HEK293 (cell line): ENCODE measurements at regions not wholly inside any gene's neighbourhood (a gene's known extent, or its start where the extent isn't known, plus 50 kb on each side); places are given as distances from the start of the nearest gene placed in this dataset.

Experiments
- CTCF ChIA-PET: fragments of 350-600 bp; formaldehyde crosslinking; extraction: SDS; loops from one replicate; lab custom pipeline; 2021; ENCODE audit warnings: antibody characterized with exemption; lab: Yijun Ruan, JAX
- POLR2A ChIA-PET: fragments of 300-600 bp; formaldehyde crosslinking; extraction: SDS; loops from one replicate; lab custom pipeline; 2020; ENCODE audit warnings: antibody characterized with exemption, inconsistent platforms; lab: Yijun Ruan, JAX
- H3K27ac ChIP-seq: fragments of 200-500 bp; sonication (Bioruptor generic); 2 replicates; pipeline ENCODE4 v1.5.1; 2014; ENCODE audit warnings: low read depth, low read length, control low read depth, inconsistent platforms; ENCODE audit errors: extremely low read depth
- H3K36me3 ChIP-seq, 2 experiments: fragments of 200-500 bp in 1 of 2; sonication (Bioruptor generic) in 1 of 2; 1 replicate in 1 of 2; 2 replicates in 1 of 2; pipeline ENCODE4 v1.5.1; 2014 to 2017; ENCODE audit warnings: inconsistent platforms in 2 of 2, low read length in 2 of 2; ENCODE audit not compliant: control insufficient read depth in 2 of 2, insufficient read depth in 1 of 2
- H3K4me1 ChIP-seq: fragments of 200-500 bp; sonication (Bioruptor generic); 2 replicates; pipeline ENCODE4 v1.5.1; 2014; ENCODE audit warnings: mild to moderate bottlenecking, low read length, inconsistent platforms; ENCODE audit not compliant: control insufficient read depth, insufficient read depth
- H3K4me3 ChIP-seq: 2 replicates; pipeline ENCODE4 v1.5.1; 2011; ENCODE audit warnings: low read depth, mild to moderate bottlenecking, control low read depth, low read length, moderate library complexity
- H3K9me3 ChIP-seq: fragments of 200-500 bp; sonication (Bioruptor generic); 2 replicates; pipeline ENCODE4 v1.5.1; 2014; ENCODE audit warnings: low read depth, low read length, inconsistent platforms; ENCODE audit not compliant: control insufficient read depth, insufficient read depth
- BCL11A ChIP-seq: fragments of 450-650 bp; formaldehyde crosslinking; IDR thresholded peaks from 2 replicates; pipeline ENCODE4 v1.5.1; 2016; ENCODE audit warnings: low read depth, missing biosample characterization, missing genetic modification characterization
- GLIS1 ChIP-seq: fragments of 450-650 bp; formaldehyde crosslinking; IDR thresholded peaks from 2 replicates; pipeline ENCODE4 v1.5.1; 2016; ENCODE audit warnings: missing biosample characterization, missing genetic modification characterization
- MYNN ChIP-seq: fragments of 450-650 bp; formaldehyde crosslinking; IDR thresholded peaks from 2 replicates; pipeline ENCODE4 v1.5.1; 2016; ENCODE audit warnings: missing biosample characterization, missing genetic modification characterization, borderline replicate concordance
- OVOL3 ChIP-seq: fragments of 450-650 bp; formaldehyde crosslinking; IDR thresholded peaks from 2 replicates; pipeline ENCODE4 v1.5.1; 2016; ENCODE audit warnings: missing biosample characterization, missing genetic modification characterization
- SETDB1 ChIP-seq: IDR thresholded peaks from one replicate; pipeline ENCODE4 v1.6.1; 2017; ENCODE audit warnings: mild to moderate bottlenecking, low read length, moderate library complexity, mixed read lengths; ENCODE audit not compliant: insufficient read length
- WT1 ChIP-seq: fragments of 450-650 bp; formaldehyde crosslinking; IDR thresholded peaks from 2 replicates; pipeline ENCODE4 v1.5.1; 2016; ENCODE audit warnings: missing biosample characterization, missing genetic modification characterization
- ZBTB11 ChIP-seq: fragments of 450-650 bp; formaldehyde crosslinking; conservative IDR thresholded peaks from 2 replicates; pipeline ENCODE4 v1.5.1; 2016; ENCODE audit warnings: low read depth, missing biosample characterization, missing genetic modification characterization
- ZFP3 ChIP-seq: fragments of 450-650 bp; formaldehyde crosslinking; IDR thresholded peaks from 2 replicates; pipeline ENCODE4 v1.5.1; 2016; ENCODE audit warnings: low read depth, missing biosample characterization, missing genetic modification characterization
- ZNF132 ChIP-seq: fragments of 450-650 bp; formaldehyde crosslinking; IDR thresholded peaks from 2 replicates; pipeline ENCODE4 v1.5.1; 2017; ENCODE audit warnings: missing biosample characterization, missing genetic modification characterization, borderline replicate concordance
- ZNF155 ChIP-seq: fragments of 450-650 bp; formaldehyde crosslinking; IDR thresholded peaks from 2 replicates; pipeline ENCODE4 v1.5.1; 2016; ENCODE audit warnings: missing biosample characterization, missing genetic modification characterization
- ZNF274 ChIP-seq, 2 experiments: fragments of 200-500 bp in 1 of 2; fragments of 450-650 bp in 1 of 2; sonication (Bioruptor generic) in 1 of 2; formaldehyde crosslinking in 1 of 2; IDR thresholded peaks; 2 replicates each; pipeline versions ENCODE4 v1.5.1 to v1.6.1; 2014 to 2016; ENCODE audit warnings: borderline replicate concordance in 1 of 2, inconsistent platforms in 1 of 2, low read length in 1 of 2, missing biosample characterization in 1 of 2, missing genetic modification characterization in 1 of 2
- ZNF324 ChIP-seq: fragments of 450-650 bp; formaldehyde crosslinking; IDR thresholded peaks from 2 replicates; pipeline ENCODE4 v1.5.1; 2016; ENCODE audit warnings: missing biosample characterization, missing genetic modification characterization
- ZNF416 ChIP-seq: fragments of 450-650 bp; formaldehyde crosslinking; IDR thresholded peaks from 2 replicates; pipeline ENCODE4 v1.5.1; 2016; ENCODE audit warnings: missing biosample characterization, missing genetic modification characterization
- ZNF433 ChIP-seq: fragments of 450-650 bp; formaldehyde crosslinking; IDR thresholded peaks from 2 replicates; pipeline ENCODE4 v1.5.1; 2016; ENCODE audit warnings: missing biosample characterization, missing genetic modification characterization, low read depth
- ZNF510 ChIP-seq: fragments of 450-650 bp; formaldehyde crosslinking; IDR thresholded peaks from 2 replicates; pipeline ENCODE4 v1.5.1; 2018; ENCODE audit warnings: mild to moderate bottlenecking, missing genetic modification characterization, missing biosample characterization; ENCODE audit not compliant: insufficient replicate concordance
- ZNF544 ChIP-seq: fragments of 450-650 bp; formaldehyde crosslinking; IDR thresholded peaks from 2 replicates; pipeline ENCODE4 v1.5.0; 2017; ENCODE audit warnings: missing biosample characterization, missing genetic modification characterization
- ZNF548 ChIP-seq: fragments of 450-650 bp; formaldehyde crosslinking; IDR thresholded peaks from 2 replicates; pipeline ENCODE4 v1.5.1; 2016; ENCODE audit warnings: missing biosample characterization, missing genetic modification characterization
- ZNF560 ChIP-seq: fragments of 450-650 bp; formaldehyde crosslinking; IDR thresholded peaks from 2 replicates; pipeline ENCODE4 v1.5.1; 2017; ENCODE audit warnings: missing biosample characterization, missing genetic modification characterization, borderline replicate concordance
- ZNF571 ChIP-seq: fragments of 450-650 bp; formaldehyde crosslinking; IDR thresholded peaks from 2 replicates; pipeline ENCODE4 v1.5.0; 2017; ENCODE audit warnings: missing biosample characterization, missing genetic modification characterization
- ZNF621 ChIP-seq: fragments of 450-650 bp; formaldehyde crosslinking; IDR thresholded peaks from 2 replicates; pipeline ENCODE4 v1.5.1; 2017; ENCODE audit warnings: missing biosample characterization, missing genetic modification characterization
- ZNF785 ChIP-seq: fragments of 450-650 bp; formaldehyde crosslinking; IDR thresholded peaks from 2 replicates; pipeline ENCODE4 v1.5.1; 2016; ENCODE audit warnings: missing biosample characterization, missing genetic modification characterization
- ZNF791 ChIP-seq: fragments of 450-650 bp; formaldehyde crosslinking; IDR thresholded peaks from 2 replicates; pipeline ENCODE4 v1.5.1; 2016; ENCODE audit warnings: missing biosample characterization, missing genetic modification characterization
- ZNF843 ChIP-seq: fragments of 450-650 bp; formaldehyde crosslinking; IDR thresholded peaks from 2 replicates; pipeline ENCODE4 v1.5.1; 2016; ENCODE audit warnings: missing biosample characterization, missing genetic modification characterization
- ZSCAN23 ChIP-seq: fragments of 450-650 bp; formaldehyde crosslinking; IDR thresholded peaks from 2 replicates; pipeline ENCODE4 v1.5.1; 2016; ENCODE audit warnings: missing biosample characterization, missing genetic modification characterization
- TF ChIP-seq, protein P1 (sequence below): fragments of 450-650 bp; formaldehyde crosslinking; IDR thresholded peaks from 2 replicates; pipeline ENCODE4 v1.5.1; 2016; ENCODE audit warnings: missing biosample characterization, missing genetic modification characterization, low read depth
- TF ChIP-seq, protein P2 (sequence below): fragments of 450-650 bp; formaldehyde crosslinking; IDR thresholded peaks from 2 replicates; pipeline ENCODE4 v1.5.1; 2016; ENCODE audit warnings: missing biosample characterization, missing genetic modification characterization
- TF ChIP-seq, protein P3 (sequence below): fragments of 450-650 bp; formaldehyde crosslinking; IDR thresholded peaks from 2 replicates; pipeline ENCODE4 v1.5.0; 2017; ENCODE audit warnings: missing biosample characterization, missing genetic modification characterization, borderline replicate concordance

DNA sequence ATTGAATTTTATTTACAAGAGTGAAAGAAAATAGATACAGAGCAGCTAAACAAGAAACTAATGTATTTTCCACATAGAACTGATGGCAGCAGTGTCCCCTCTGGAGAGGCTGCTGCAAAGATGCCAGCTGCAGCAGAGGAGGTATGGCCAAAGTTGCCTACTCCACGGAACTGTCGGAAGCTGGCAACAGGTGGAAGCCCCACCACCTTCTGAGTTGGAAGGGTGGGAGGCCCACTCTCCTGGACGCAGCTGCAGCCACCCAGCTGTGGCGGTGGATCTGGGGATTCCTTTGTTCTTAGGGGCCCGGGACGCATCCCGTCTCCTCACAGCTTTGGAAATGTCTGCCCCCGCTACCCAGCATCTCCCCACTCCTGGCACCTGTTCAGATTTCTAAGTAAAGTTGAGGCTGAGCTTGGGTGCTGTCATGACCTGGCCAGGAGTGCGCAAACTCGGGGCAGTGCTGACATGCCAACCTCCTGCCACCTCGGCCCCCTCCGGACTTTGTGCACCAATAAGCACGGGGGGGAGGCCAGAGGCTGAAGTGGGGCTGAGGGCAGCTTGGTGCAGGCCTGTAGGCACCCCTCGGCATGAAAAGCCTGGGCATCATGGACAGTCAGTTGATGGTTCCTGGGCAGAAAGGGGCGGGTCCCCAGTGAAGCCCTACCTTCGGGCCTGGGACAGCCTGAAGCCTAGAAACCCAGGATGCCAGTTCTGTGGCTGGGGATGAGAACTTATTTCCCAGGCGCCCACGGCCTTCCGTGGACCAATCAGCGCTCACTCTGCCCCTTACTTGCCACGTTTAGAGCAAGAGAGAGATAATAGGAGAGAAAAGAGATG is 1071.4 kb downstream of the JRKL start:
- POLR2A ChIA-PET = no interaction called here
- Histone ChIP-seq H3K4me1 (no peaks in the 10 kb centered on the region), H3K27ac (no peak overlapping the region), H3K9me3 (no peaks in the 10 kb centered on the region), H3K36me3 (no peaks in the 10 kb centered on the region), H3K4me3 (no peak overlapping the region)
- no peak for TF ChIP-seq SETDB1
- no peak for TF ChIP-seq MYNN (tag by site-specific recombination)
- TF ChIP-seq ZNF621 (tag by site-specific recombination) = no peak
- TF ChIP-seq ZNF571 (tag by site-specific recombination) = no peak
- TF ChIP-seq, protein P1, sequence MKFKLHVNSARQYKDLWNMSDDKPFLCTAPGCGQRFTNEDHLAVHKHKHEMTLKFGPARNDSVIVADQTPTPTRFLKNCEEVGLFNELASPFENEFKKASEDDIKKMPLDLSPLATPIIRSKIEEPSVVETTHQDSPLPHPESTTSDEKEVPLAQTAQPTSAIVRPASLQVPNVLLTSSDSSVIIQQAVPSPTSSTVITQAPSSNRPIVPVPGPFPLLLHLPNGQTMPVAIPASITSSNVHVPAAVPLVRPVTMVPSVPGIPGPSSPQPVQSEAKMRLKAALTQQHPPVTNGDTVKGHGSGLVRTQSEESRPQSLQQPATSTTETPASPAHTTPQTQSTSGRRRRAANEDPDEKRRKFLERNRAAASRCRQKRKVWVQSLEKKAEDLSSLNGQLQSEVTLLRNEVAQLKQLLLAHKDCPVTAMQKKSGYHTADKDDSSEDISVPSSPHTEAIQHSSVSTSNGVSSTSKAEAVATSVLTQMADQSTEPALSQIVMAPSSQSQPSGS (tag by site-specific recombination) = no peak
- TF ChIP-seq ZNF791 (tag by site-specific recombination) = no peak
- TF ChIP-seq OVOL3 (tag by site-specific recombination) = no peak
- no peak for TF ChIP-seq ZNF785 (tag by site-specific recombination)
- no peak for TF ChIP-seq BCL11A (tag by site-specific recombination)
- no peak for TF ChIP-seq ZNF433
- no peak for TF ChIP-seq ZNF560
- CTCF ChIA-PET = no interaction called here

DNA sequence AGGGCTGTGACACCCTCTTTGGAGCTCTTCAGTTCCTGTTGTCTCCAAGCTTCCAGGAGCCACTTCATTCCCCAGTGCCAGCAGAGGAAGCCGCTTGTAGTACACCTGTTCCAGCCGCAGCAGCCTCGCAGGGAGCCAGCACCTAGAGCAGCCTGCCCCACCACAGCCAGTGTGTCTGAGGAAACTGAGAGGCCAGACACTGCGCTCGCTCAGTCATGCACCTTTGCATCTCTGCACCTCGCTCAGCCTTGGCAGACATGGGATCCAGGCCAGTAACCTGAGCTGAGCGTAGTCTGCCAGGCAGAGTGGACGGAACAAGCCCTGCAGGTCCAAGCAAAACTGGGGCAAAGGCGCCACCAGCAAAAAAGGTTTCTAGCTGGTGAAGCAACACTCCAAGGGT is 1072.1 kb downstream of the JRKL start:
- CTCF ChIA-PET = no interaction called here
- Histone ChIP-seq H3K36me3 (no peaks in the 10 kb centered on the region), H3K4me1 (no peaks in the 10 kb centered on the region), H3K4me3 (no peak overlapping the region), H3K27ac (no peak overlapping the region), H3K9me3 (no peaks in the 10 kb centered on the region)
- POLR2A ChIA-PET = no interaction called here
- TF ChIP-seq ZNF843 (tag by site-specific recombination) = no peak
- no peak for TF ChIP-seq ZBTB11 (tag by site-specific recombination)
- TF ChIP-seq WT1 = no peak
- TF ChIP-seq ZNF510 (tag by site-specific recombination) = no peak
- TF ChIP-seq ZNF571 (tag by site-specific recombination) = no peak
- TF ChIP-seq ZNF416 (tag by site-specific recombination) = no peak
- TF ChIP-seq, protein P2, sequence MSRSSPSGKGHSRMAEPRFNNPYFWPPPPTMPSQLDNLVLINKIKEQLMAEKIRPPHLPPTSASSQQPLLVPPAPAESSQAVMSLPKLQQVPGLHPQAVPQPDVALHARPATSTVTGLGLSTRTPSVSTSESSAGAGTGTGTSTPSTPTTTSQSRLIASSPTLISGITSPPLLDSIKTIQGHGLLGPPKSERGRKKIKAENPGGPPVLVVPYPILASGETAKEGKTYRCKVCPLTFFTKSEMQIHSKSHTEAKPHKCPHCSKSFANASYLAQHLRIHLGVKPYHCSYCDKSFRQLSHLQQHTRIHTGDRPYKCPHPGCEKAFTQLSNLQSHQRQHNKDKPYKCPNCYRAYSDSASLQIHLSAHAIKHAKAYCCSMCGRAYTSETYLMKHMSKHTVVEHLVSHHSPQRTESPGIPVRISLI (tag by site-specific recombination) = no peak
- no peak for TF ChIP-seq ZNF548 (tag by site-specific recombination)
- no peak for TF ChIP-seq ZNF324 (tag by site-specific recombination)
- TF ChIP-seq ZNF274 (IDR thresholded peaks at IDR 0.05; ENCODE audit: low read length) = no peak
- TF ChIP-seq ZNF274 (tag by site-specific recombination; IDR thresholded peaks at IDR 0.05; ENCODE audit: borderline replicate concordance) = no peak
- TF ChIP-seq, protein P3, sequence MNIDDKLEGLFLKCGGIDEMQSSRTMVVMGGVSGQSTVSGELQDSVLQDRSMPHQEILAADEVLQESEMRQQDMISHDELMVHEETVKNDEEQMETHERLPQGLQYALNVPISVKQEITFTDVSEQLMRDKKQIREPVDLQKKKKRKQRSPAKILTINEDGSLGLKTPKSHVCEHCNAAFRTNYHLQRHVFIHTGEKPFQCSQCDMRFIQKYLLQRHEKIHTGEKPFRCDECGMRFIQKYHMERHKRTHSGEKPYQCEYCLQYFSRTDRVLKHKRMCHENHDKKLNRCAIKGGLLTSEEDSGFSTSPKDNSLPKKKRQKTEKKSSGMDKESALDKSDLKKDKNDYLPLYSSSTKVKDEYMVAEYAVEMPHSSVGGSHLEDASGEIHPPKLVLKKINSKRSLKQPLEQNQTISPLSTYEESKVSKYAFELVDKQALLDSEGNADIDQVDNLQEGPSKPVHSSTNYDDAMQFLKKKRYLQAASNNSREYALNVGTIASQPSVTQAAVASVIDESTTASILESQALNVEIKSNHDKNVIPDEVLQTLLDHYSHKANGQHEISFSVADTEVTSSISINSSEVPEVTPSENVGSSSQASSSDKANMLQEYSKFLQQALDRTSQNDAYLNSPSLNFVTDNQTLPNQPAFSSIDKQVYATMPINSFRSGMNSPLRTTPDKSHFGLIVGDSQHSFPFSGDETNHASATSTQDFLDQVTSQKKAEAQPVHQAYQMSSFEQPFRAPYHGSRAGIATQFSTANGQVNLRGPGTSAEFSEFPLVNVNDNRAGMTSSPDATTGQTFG = no peak
- no peak for TF ChIP-seq GLIS1
- TF ChIP-seq ZNF132 (tag by site-specific recombination) = no peak
- TF ChIP-seq ZSCAN23 (tag by site-specific recombination) = no peak
- TF ChIP-seq ZNF155 (tag by site-specific recombination) = no peak
- no peak for TF ChIP-seq ZNF544
- no peak for TF ChIP-seq BCL11A (tag by site-specific recombination)
- no peak for TF ChIP-seq ZFP3 (tag by site-specific recombination)
